ENCODE measurements at regions not wholly inside any gene's neighbourhood (a gene's known extent, or its start where the extent isn't known, plus 50 kb on each side); places are given as distances from the start of the nearest gene placed in this dataset.
"Not testable (repeated sequence)": the region's sequence is repeated elsewhere in the genome, so short reads cannot be mapped to it uniquely, and the experiment has no call there.

DNA sequence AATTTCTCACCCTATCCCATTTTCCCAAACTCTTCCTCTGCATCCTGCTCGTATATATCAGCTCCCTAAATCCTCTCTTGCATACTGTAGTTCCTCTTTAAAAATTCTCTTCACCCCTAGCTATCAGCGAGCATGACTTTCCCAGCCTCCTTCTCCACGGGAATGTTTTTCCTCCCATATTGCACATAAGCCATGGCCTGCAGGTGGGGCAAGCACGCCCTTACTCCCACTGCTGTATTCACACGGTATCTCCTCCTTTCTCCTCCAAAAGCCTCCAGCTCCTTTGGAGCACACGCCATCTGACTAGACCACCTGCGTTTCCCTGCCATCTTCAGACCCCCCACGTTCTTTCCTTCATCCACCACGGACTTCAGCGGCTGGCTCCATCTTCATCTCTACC, 208.7 kb upstream of the FRG1 start:
- H3K23ac ChIP-seq (ENCODE audit: low read depth, low read length); H3K9me1 ChIP-seq (ENCODE audit: insufficient read depth, low read length); H3K27ac ChIP-seq (ENCODE audit: insufficient read depth, low read length); H2BK15ac ChIP-seq (ENCODE audit: low read depth, low read length); H3K4me3 ChIP-seq (ENCODE audit: insufficient read depth, low read depth, low read length); H2BK5ac ChIP-seq (ENCODE audit: low read depth, low read length, poor library complexity, severe bottlenecking); dilution Hi-C loops (cut with HindIII; ENCODE audit: low sequenced_read_pairs, unreplicated experiment); POLR2A ChIA-PET (ENCODE audit: unreplicated experiment); H2BK120ac ChIP-seq (ENCODE audit: low read depth, low read length); H3K4me2 ChIP-seq (ENCODE audit: low read depth, low read length); CTCF ChIA-PET; ATAC-seq (ENCODE audit: low read depth); H4K5ac ChIP-seq (ENCODE audit: low read depth, low read length); intact Hi-C loops (cut with micrococcal nuclease); H3K36me3 ChIP-seq (ENCODE audit: control insufficient read depth, insufficient read depth, low read length); H3K56ac ChIP-seq (ENCODE audit: extremely low read depth, insufficient read depth, low read length); H3K14ac ChIP-seq (replicated peaks; ENCODE audit: low read depth, low read length); H2BK20ac ChIP-seq (ENCODE audit: low read depth, low read length); H3K18ac ChIP-seq (ENCODE audit: low read depth, low read length); H3K9me3 ChIP-seq (ENCODE audit: control insufficient read depth, insufficient read depth, low read length); H4K20me1 ChIP-seq (ENCODE audit: insufficient read depth, low read length); H4K8ac ChIP-seq (ENCODE audit: low read depth in 2 of 2, low read length in 2 of 2); H3K4ac ChIP-seq (ENCODE audit: low read depth, low read length); H3K27me3 ChIP-seq (ENCODE audit: control insufficient read depth, insufficient read depth, low read length); H3K4me1 ChIP-seq (ENCODE audit: control insufficient read depth, insufficient read depth, low read length); H4K91ac ChIP-seq (ENCODE audit: insufficient read depth, low read depth, low read length); H2AFZ ChIP-seq (replicated peaks; ENCODE audit: low read length, poor library complexity); H3K9ac ChIP-seq (ENCODE audit: low read depth, low read length); H3K79me1 ChIP-seq (ENCODE audit: low read depth in 1 of 2, low read length in 2 of 2); H2AK5ac ChIP-seq (ENCODE audit: low read depth, low read length); BruUV-seq (replicated peaks); H2AK9ac ChIP-seq (replicated peaks; ENCODE audit: low read depth, low read length, poor library complexity); DNase-seq; in situ Hi-C loops (cut with MboI; ENCODE audit: low sequenced_read_pairs): not testable (repeated sequence)
- 40% methylated on average over 4 of the region's 10 CpGs; no CpG with 5 or more reads in 1 of the 2 experiments for WGBS, 2 experiments (ENCODE audit: extremely low coverage in 2 of 2, insufficient read length in 1 of 2)

GRCh38 chr4:189733507-189733906, 207.2 kb upstream of the FRG1 start:
- DNase-seq; dilution Hi-C loops (cut with HindIII; ENCODE audit: low sequenced_read_pairs, unreplicated experiment); H2BK120ac ChIP-seq (ENCODE audit: low read depth, low read length); H3K18ac ChIP-seq (ENCODE audit: low read depth, low read length); H3K36me3 ChIP-seq (ENCODE audit: control insufficient read depth, insufficient read depth, low read length); H4K20me1 ChIP-seq (ENCODE audit: insufficient read depth, low read length); H3K4me1 ChIP-seq (ENCODE audit: control insufficient read depth, insufficient read depth, low read length); H3K56ac ChIP-seq (ENCODE audit: extremely low read depth, insufficient read depth, low read length); H3K4me3 ChIP-seq (ENCODE audit: insufficient read depth, low read depth, low read length); H4K5ac ChIP-seq (ENCODE audit: low read depth, low read length); H2BK20ac ChIP-seq (ENCODE audit: low read depth, low read length); H2AK5ac ChIP-seq (ENCODE audit: low read depth, low read length); H2AK9ac ChIP-seq (replicated peaks; ENCODE audit: low read depth, low read length, poor library complexity); H3K27me3 ChIP-seq (ENCODE audit: control insufficient read depth, insufficient read depth, low read length); H3K27ac ChIP-seq (ENCODE audit: insufficient read depth, low read length); H3K14ac ChIP-seq (replicated peaks; ENCODE audit: low read depth, low read length); H2BK15ac ChIP-seq (ENCODE audit: low read depth, low read length); H3K23ac ChIP-seq (ENCODE audit: low read depth, low read length); H3K4me2 ChIP-seq (ENCODE audit: low read depth, low read length); CTCF ChIA-PET; H4K91ac ChIP-seq (ENCODE audit: insufficient read depth, low read depth, low read length); POLR2A ChIA-PET (ENCODE audit: unreplicated experiment); in situ Hi-C loops (cut with MboI; ENCODE audit: low sequenced_read_pairs); intact Hi-C loops (cut with micrococcal nuclease); H2BK5ac ChIP-seq (ENCODE audit: low read depth, low read length, poor library complexity, severe bottlenecking); H4K8ac ChIP-seq (ENCODE audit: low read depth in 2 of 2, low read length in 2 of 2); BruUV-seq (replicated peaks); ATAC-seq (ENCODE audit: low read depth); H2AFZ ChIP-seq (replicated peaks; ENCODE audit: low read length, poor library complexity); H3K9me1 ChIP-seq (ENCODE audit: insufficient read depth, low read length); H3K79me1 ChIP-seq (ENCODE audit: low read depth in 1 of 2, low read length in 2 of 2); H3K9ac ChIP-seq (ENCODE audit: low read depth, low read length); H3K9me3 ChIP-seq (ENCODE audit: control insufficient read depth, insufficient read depth, low read length); H3K4ac ChIP-seq (ENCODE audit: low read depth, low read length): not testable (repeated sequence)
- 29% methylated on average over 4 of the region's 5 CpGs; no CpG with 5 or more reads in 1 of the 2 experiments for WGBS, 2 experiments (ENCODE audit: extremely low coverage in 2 of 2, insufficient read length in 1 of 2)

All from IMR-90 (cell line).